DND-41 (cell line): ENCODE measurements at regions not wholly inside any gene's neighbourhood (a gene's known extent, or its start where the extent isn't known, plus 50 kb on each side); places are given as distances from the start of the nearest gene placed in this dataset.

ENCODE experiments used
- CTCF ChIP-seq: IDR thresholded peaks from 2 replicates; pipeline ENCODE4 v1.5.1; 2012; ENCODE audit warnings: borderline replicate concordance, low read length, moderate library complexity, mild to moderate bottlenecking; ENCODE audit not compliant: poor library complexity, severe bottlenecking; ENCODE audit errors: extremely low read depth
- EZH2 ChIP-seq: IDR thresholded peaks from 3 replicates; pipeline ENCODE4 v1.6.1; 2012; ENCODE audit warnings: borderline replicate concordance, low read depth, mild to moderate bottlenecking, moderate library complexity, low read length, inconsistent platforms; ENCODE audit not compliant: severe bottlenecking

GRCh38 chr2:8267721-8268120 is 414.1 kb upstream of the ID2 start:
- no peak for TF ChIP-seq CTCF
- no peak for TF ChIP-seq EZH2
